DND-41 (cell line): ENCODE measurements at regions not wholly inside any gene's neighbourhood (a gene's known extent, or its start where the extent isn't known, plus 50 kb on each side); places are given as distances from the start of the nearest gene placed in this dataset.

Experiments used
- CTCF ChIP-seq: IDR thresholded peaks from 2 replicates; pipeline ENCODE4 v1.5.1; 2012; ENCODE audit warnings: borderline replicate concordance, low read length, moderate library complexity, mild to moderate bottlenecking; ENCODE audit not compliant: poor library complexity, severe bottlenecking; ENCODE audit errors: extremely low read depth
- EZH2 ChIP-seq: IDR thresholded peaks from 3 replicates; pipeline ENCODE4 v1.6.1; 2012; ENCODE audit warnings: borderline replicate concordance, low read depth, mild to moderate bottlenecking, moderate library complexity, low read length, inconsistent platforms; ENCODE audit not compliant: severe bottlenecking

DNA sequence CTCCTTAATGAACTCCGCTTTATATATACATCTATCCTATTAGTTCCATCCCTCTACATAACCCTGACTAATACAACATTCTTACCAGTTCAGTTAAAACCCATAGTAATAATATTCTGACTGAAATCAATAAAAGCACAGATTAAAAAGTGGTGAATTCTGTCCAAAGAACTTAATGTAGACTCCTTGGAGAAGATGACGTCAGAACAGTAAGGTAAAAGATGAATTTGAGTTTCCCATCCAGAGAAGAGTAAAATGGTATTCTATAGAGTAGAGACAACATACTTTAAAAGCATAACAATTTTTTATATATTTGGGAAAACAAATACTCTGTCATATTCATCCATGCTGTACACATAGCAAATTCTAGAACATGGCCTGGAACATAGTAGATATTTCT is 418.0 kb upstream of the SYT1 start:
- TF ChIP-seq CTCF (no peak), EZH2 (no peak)
